IMR-90 (cell line): ENCODE measurements at regions not wholly inside any gene's neighbourhood (a gene's known extent, or its start where the extent isn't known, plus 50 kb on each side); places are given as distances from the start of the nearest gene placed in this dataset.

Experiments
- ATAC-seq: fragments of 200-7000 bp; cut with Tn5 transposase; 2 replicates; pipeline ENCODE4 v1.9.1; 2020; ENCODE audit warnings: low read depth, mild to moderate bottlenecking, moderate library complexity
- BruUV-seq: library from RNA; stranded (reverse); fragments of 400-500 nt; replicated peaks from 2 replicates; lab custom pipeline; 2021; lab: Mats Ljungman, UMichigan
- CTCF ChIA-PET: fragments of 300-600 bp; formaldehyde crosslinking; extraction: SDS; loops from one replicate; lab custom pipeline; 2021; ENCODE audit warnings: antibody characterized with exemption; lab: Yijun Ruan, JAX
- POLR2A ChIA-PET: fragments of 300-600 bp; sonication (Branson Sonifier 250); formaldehyde crosslinking; loops from one replicate; lab custom pipeline; 2022; ENCODE audit warnings: antibody characterized with exemption; ENCODE audit not compliant: unreplicated experiment; lab: Charles Lee
- DNase-seq: peaks from one replicate; pipeline ENCODE4 v3.0.0; 2013
- H2AFZ ChIP-seq: replicated peaks from 2 replicates; pipeline ENCODE3; 2013; ENCODE audit warnings: low read length, mild to moderate bottlenecking; ENCODE audit not compliant: poor library complexity
- H2AK5ac ChIP-seq: 2 replicates; pipeline ENCODE4 v1.6.1; 2013; ENCODE audit warnings: low read depth, low read length, inconsistent platforms
- H2AK9ac ChIP-seq: replicated peaks from 2 replicates; pipeline ENCODE3; 2013; ENCODE audit warnings: mild to moderate bottlenecking, low read depth, low read length, moderate library complexity; ENCODE audit not compliant: poor library complexity
- H2BK120ac ChIP-seq: 2 replicates; pipeline ENCODE4 v1.6.1; 2013; ENCODE audit warnings: low read depth, low read length, inconsistent platforms
- H2BK15ac ChIP-seq: 3 replicates; pipeline ENCODE4 v1.6.1; 2013; ENCODE audit warnings: low read depth, low read length, inconsistent platforms
- H2BK20ac ChIP-seq: 2 replicates; pipeline ENCODE4 v1.6.1; 2013; ENCODE audit warnings: low read depth, mild to moderate bottlenecking, inconsistent platforms, low read length, moderate library complexity
- H2BK5ac ChIP-seq: 2 replicates; pipeline ENCODE4 v1.6.1; 2013; ENCODE audit warnings: mild to moderate bottlenecking, low read depth, low read length, inconsistent platforms; ENCODE audit not compliant: poor library complexity, severe bottlenecking
- H3K14ac ChIP-seq: replicated peaks from 2 replicates; pipeline ENCODE4 v1.6.1; 2013; ENCODE audit warnings: low read depth, low read length, inconsistent platforms
- H3K18ac ChIP-seq: 2 replicates; pipeline ENCODE4 v1.6.1; 2013; ENCODE audit warnings: low read depth, low read length, control low read depth
- H3K23ac ChIP-seq: 2 replicates; pipeline ENCODE4 v1.6.1; 2013; ENCODE audit warnings: low read depth, low read length, inconsistent platforms
- H3K27ac ChIP-seq: 2 replicates; pipeline ENCODE4 v1.5.1; 2013; ENCODE audit warnings: mild to moderate bottlenecking, control low read depth, low read length; ENCODE audit not compliant: insufficient read depth
- H3K27me3 ChIP-seq: 2 replicates; pipeline ENCODE4 v1.6.1; 2013; ENCODE audit warnings: low read length; ENCODE audit not compliant: control insufficient read depth, insufficient read depth
- H3K36me3 ChIP-seq: 2 replicates; pipeline ENCODE4 v1.6.1; 2013; ENCODE audit warnings: low read length, mixed read lengths; ENCODE audit not compliant: control insufficient read depth, insufficient read depth
- H3K4ac ChIP-seq: 2 replicates; pipeline ENCODE4 v1.6.1; 2013; ENCODE audit warnings: low read depth, low read length, inconsistent platforms
- H3K4me1 ChIP-seq: 2 replicates; pipeline ENCODE4 v1.6.1; 2013; ENCODE audit warnings: low read length, mixed read lengths; ENCODE audit not compliant: control insufficient read depth, insufficient read depth
- H3K4me2 ChIP-seq: 2 replicates; pipeline ENCODE4 v1.6.1; 2013; ENCODE audit warnings: low read depth, mild to moderate bottlenecking, control low read depth, low read length, moderate library complexity
- H3K4me3 ChIP-seq: 2 replicates; pipeline ENCODE4 v1.5.1; 2013; ENCODE audit warnings: low read depth, mild to moderate bottlenecking, control low read depth, low read length, moderate library complexity; ENCODE audit not compliant: insufficient read depth
- H3K56ac ChIP-seq: 2 replicates; pipeline ENCODE4 v1.6.1; 2013; ENCODE audit warnings: low read length, inconsistent platforms; ENCODE audit not compliant: insufficient read depth; ENCODE audit errors: extremely low read depth
- H3K79me1 ChIP-seq, 2 experiments: 2 replicates each; pipeline ENCODE4 v1.6.1; 2013; ENCODE audit warnings: low read length in 2 of 2, inconsistent platforms in 1 of 2, low read depth in 1 of 2
- H3K9ac ChIP-seq: 2 replicates; pipeline ENCODE4 v1.6.1; 2013; ENCODE audit warnings: low read depth, low read length, control low read depth
- H3K9me1 ChIP-seq: 2 replicates; pipeline ENCODE4 v1.6.1; 2013; ENCODE audit warnings: low read length, inconsistent platforms; ENCODE audit not compliant: insufficient read depth
- H3K9me3 ChIP-seq: 2 replicates; pipeline ENCODE4 v1.6.1; 2013; ENCODE audit warnings: low read length; ENCODE audit not compliant: control insufficient read depth, insufficient read depth
- H4K20me1 ChIP-seq: 2 replicates; pipeline ENCODE4 v1.6.1; 2013; ENCODE audit warnings: low read length, inconsistent platforms; ENCODE audit not compliant: insufficient read depth
- H4K5ac ChIP-seq: 2 replicates; pipeline ENCODE4 v1.6.1; 2013; ENCODE audit warnings: mild to moderate bottlenecking, low read depth, low read length, control low read depth
- H4K8ac ChIP-seq, 2 experiments: 2 replicates each; pipeline ENCODE4 v1.6.1; 2013; ENCODE audit warnings: low read depth in 2 of 2, low read length in 2 of 2, control low read depth in 1 of 2, inconsistent platforms in 1 of 2
- H4K91ac ChIP-seq: 2 replicates; pipeline ENCODE4 v1.6.1; 2013; ENCODE audit warnings: low read depth, low read length, inconsistent platforms; ENCODE audit not compliant: insufficient read depth
- CTCF ChIP-seq: conservative IDR thresholded peaks from 2 replicates; pipeline ENCODE4 v1.5.1; 2012; ENCODE audit warnings: mild to moderate bottlenecking, low read depth, low read length, improper control_type of control experiment
- MAFK ChIP-seq: IDR thresholded peaks from 2 replicates; pipeline ENCODE4 v1.6.1; 2012; ENCODE audit warnings: low read depth, low read length, improper control_type of control experiment
- MXI1 ChIP-seq: IDR thresholded peaks from 2 replicates; pipeline ENCODE4 v1.6.1; 2012; ENCODE audit warnings: low read depth, mild to moderate bottlenecking, low read length, moderate library complexity, borderline replicate concordance
- POLR2A ChIP-seq: IDR thresholded peaks from 2 replicates; pipeline ENCODE4 v1.6.1; 2012; ENCODE audit warnings: mild to moderate bottlenecking, low read depth, low read length
- RFX5 ChIP-seq: IDR thresholded peaks from 2 replicates; pipeline ENCODE4 v1.8.0; 2012; ENCODE audit warnings: low read depth, mild to moderate bottlenecking, low read length, moderate library complexity
- WGBS, 2 experiments: methylation state at CpG; one replicate each; pipeline versions ENCODE4 v1.1.5 to v1.1.7; 2013; ENCODE audit warnings: missing lambda C conversion rate in 2 of 2; ENCODE audit not compliant: insufficient read length in 1 of 2; ENCODE audit errors: extremely low coverage in 2 of 2; 5-methylcytosine and 5-hydroxymethylcytosine counted together
- dilution Hi-C: fragments of 300-500 bp; cut with HindIII; formaldehyde crosslinking; loops from one replicate; pipeline ENCODE4 v1.14.3; 2018; ENCODE audit warnings: low sequenced_read_pairs; ENCODE audit not compliant: unreplicated experiment
- in situ Hi-C: fragments of 300-500 bp; cut with MboI; formaldehyde crosslinking; loops from 3 replicates; pipeline ENCODE4 v1.14.3; 2019; ENCODE audit warnings: low sequenced_read_pairs, inconsistent platforms, mixed read lengths
- intact Hi-C: fragments of 100-400 bp; cut with micrococcal nuclease; formaldehyde crosslinking; loops from 2 replicates; pipeline ENCODE4 v1.10.0; 2022
- TF ChIP-seq, protein P1 (sequence below): fragments of 150-350 bp; IDR thresholded peaks from 2 replicates; pipeline ENCODE4 v1.6.1; 2016; ENCODE audit warnings: low read depth, mild to moderate bottlenecking, low read length, moderate library complexity, borderline replicate concordance

GRCh38 chr2:215625207-215625606, 189.3 kb upstream of the FN1 start:
- Histone ChIP-seq H3K79me1 (no peaks in the 10 kb centered on the region), H3K4me3 (no peak overlapping the region), H3K36me3 (no peaks in the 10 kb centered on the region), H3K9me3 (no peaks in the 10 kb centered on the region), H2BK5ac (peak overlapping the region; percentile 95), H2BK20ac (peak overlapping the region; percentile 87), H2AK9ac (no peak overlapping the region), H3K27me3 (no peaks in the 10 kb centered on the region), H2AFZ (no peak overlapping the region), H3K4me1 (peaks cover 11% of the 10 kb centered on the region), H3K4ac (peak overlapping the region; percentile 85), H3K9me1 (peaks cover 7% of the 10 kb centered on the region), H4K91ac (peak overlapping the region; percentile 83), H3K23ac (no peak overlapping the region), H3K14ac (peak overlapping the region; percentile 61), H4K8ac (peak overlapping the region; percentile 66 to 69; a peak in 3 of 4 replicates), H4K20me1 (no peaks in the 10 kb centered on the region), H2AK5ac (peak overlapping the region; percentile 92), H3K27ac (peak overlapping the region; percentile 92), H3K4me2 (no peak overlapping the region), H2BK15ac (peak overlapping the region; percentile 82; the same call in 2 of the 3 replicates), H4K5ac (peak overlapping the region; percentile 98), H3K9ac (no peak overlapping the region), H3K56ac (no peak overlapping the region), H2BK120ac (peak overlapping the region; percentile 50), H3K18ac (peak overlapping the region; percentile 98)
- intact Hi-C loops = loop anchor here (2.0 kb wide), 1 partner anchor 76 kb away; no protein-coding TSS in a partner anchor
- no peak for ATAC-seq
- ChIA-PET POLR2A (interaction anchor here (0.6 kb wide), 1 partner anchor 90 kb away, joined by 3 read pairs; no protein-coding TSS in a partner anchor), CTCF (interaction anchor here (0.5 to 1.0 kb wide), 2 partner anchors 33 to 329 kb away, joined by 3 read pairs; no protein-coding TSS in a partner anchor)
- TF ChIP-seq RFX5 (no peak), MXI1 (no peak), POLR2A (no peak), CTCF (no peak), MAFK (no peak)
- TF ChIP-seq, protein P1, sequence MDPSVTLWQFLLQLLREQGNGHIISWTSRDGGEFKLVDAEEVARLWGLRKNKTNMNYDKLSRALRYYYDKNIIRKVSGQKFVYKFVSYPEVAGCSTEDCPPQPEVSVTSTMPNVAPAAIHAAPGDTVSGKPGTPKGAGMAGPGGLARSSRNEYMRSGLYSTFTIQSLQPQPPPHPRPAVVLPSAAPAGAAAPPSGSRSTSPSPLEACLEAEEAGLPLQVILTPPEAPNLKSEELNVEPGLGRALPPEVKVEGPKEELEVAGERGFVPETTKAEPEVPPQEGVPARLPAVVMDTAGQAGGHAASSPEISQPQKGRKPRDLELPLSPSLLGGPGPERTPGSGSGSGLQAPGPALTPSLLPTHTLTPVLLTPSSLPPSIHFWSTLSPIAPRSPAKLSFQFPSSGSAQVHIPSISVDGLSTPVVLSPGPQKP = no peak
- DNase-seq = no peak
- no CpG with 5 or more reads among the region's 2 CpGs for WGBS, 2 experiments
- in situ Hi-C loops = no loop called here
- no TSS peak for BruUV-seq
- dilution Hi-C loops = no loop called here
